ENCODE measurements at regions not wholly inside any gene's neighbourhood (a gene's known extent, or its start where the extent isn't known, plus 50 kb on each side); places are given as distances from the start of the nearest gene placed in this dataset.

DNA sequence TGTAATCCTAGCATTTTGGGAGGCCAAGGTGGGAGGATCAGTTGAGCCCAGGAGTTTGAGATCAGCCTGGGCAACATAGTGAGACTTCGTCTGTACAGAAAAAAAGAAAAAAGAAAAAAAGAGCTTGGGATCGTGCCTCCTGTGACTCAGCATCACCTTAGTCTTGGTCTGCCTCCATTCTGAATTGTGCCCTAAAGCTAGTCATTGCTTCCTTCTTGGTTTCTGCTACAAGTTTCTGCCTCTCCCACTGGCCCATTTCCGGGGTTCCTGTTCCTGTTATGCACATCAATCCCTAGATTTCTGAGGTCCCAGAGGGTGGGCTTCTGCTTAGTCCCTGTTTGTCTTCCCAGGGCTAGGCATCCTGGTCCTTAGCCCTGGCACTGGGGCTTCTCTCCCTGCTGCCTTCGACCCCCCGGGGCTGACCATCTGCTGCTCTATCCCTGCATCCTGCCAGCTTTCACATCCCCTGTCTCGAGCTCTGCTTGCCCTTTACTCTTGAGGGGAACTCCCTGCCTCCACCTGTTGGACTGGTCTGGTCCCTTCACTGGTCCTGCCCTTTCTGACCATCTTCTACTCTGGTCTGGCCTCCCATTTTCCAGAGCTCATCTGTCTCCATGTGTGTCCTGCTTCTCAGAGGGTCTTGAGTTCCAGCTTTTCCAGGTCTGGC lies 77.5 kb upstream of the ESR1 start:
- CTCF ChIA-PET: no interaction called here
- Histone ChIP-seq H3K27me3 (ENCODE audit: control insufficient read depth, insufficient read depth, low read length) (no peaks in the 10 kb centered on the region), H3K18ac (ENCODE audit: low read depth, low read length) (no peak overlapping the region), H3K56ac (ENCODE audit: extremely low read depth, insufficient read depth, low read length) (no peak overlapping the region), H3K9me1 (ENCODE audit: insufficient read depth, low read length) (no peaks in the 10 kb centered on the region), H3K9me3 (ENCODE audit: control insufficient read depth, insufficient read depth, low read length) (no peaks in the 10 kb centered on the region), H3K4ac (ENCODE audit: low read depth, low read length) (no peak overlapping the region), H2BK20ac (ENCODE audit: low read depth, low read length) (no peak overlapping the region), H4K8ac (ENCODE audit: low read depth in 2 of 2, low read length in 2 of 2) (no peak overlapping the region), H3K36me3 (ENCODE audit: control insufficient read depth, insufficient read depth, low read length) (no peaks in the 10 kb centered on the region), H3K4me2 (ENCODE audit: low read depth, low read length) (no peak overlapping the region), H3K79me1 (ENCODE audit: low read depth in 1 of 2, low read length in 2 of 2) (no peaks in the 10 kb centered on the region), H2AK5ac (ENCODE audit: low read depth, low read length) (no peak overlapping the region), H4K91ac (ENCODE audit: insufficient read depth, low read depth, low read length) (no peak overlapping the region), H2BK120ac (ENCODE audit: low read depth, low read length) (no peak overlapping the region), H2BK15ac (ENCODE audit: low read depth, low read length) (no peak overlapping the region), H3K27ac (ENCODE audit: insufficient read depth, low read length) (no peak overlapping the region), H2AK9ac (replicated peaks; ENCODE audit: low read depth, low read length, poor library complexity) (no peak overlapping the region), H2BK5ac (ENCODE audit: low read depth, low read length, poor library complexity, severe bottlenecking) (no peak overlapping the region), H3K4me3 (ENCODE audit: insufficient read depth, low read depth, low read length) (no peak overlapping the region), H3K9ac (ENCODE audit: low read depth, low read length) (no peak overlapping the region), H4K5ac (ENCODE audit: low read depth, low read length) (no peak overlapping the region), H3K14ac (replicated peaks; ENCODE audit: low read depth, low read length) (no peak overlapping the region), H3K4me1 (ENCODE audit: control insufficient read depth, insufficient read depth, low read length) (no peaks in the 10 kb centered on the region), H4K20me1 (ENCODE audit: insufficient read depth, low read length) (no peaks in the 10 kb centered on the region), H2AFZ (replicated peaks; ENCODE audit: low read length, poor library complexity) (no peak overlapping the region), H3K23ac (ENCODE audit: low read depth, low read length) (no peak overlapping the region)
- no peak for ATAC-seq (ENCODE audit: low read depth)
- TF ChIP-seq SMC3 (IDR thresholded peaks at IDR 0.05; ENCODE audit: low read depth, low read length): no peak
- TF ChIP-seq CEBPB (IDR thresholded peaks at IDR 0.05; ENCODE audit: low read depth, low read length): no peak
- no peak for TF ChIP-seq POLR2A (IDR thresholded peaks at IDR 0.05; ENCODE audit: low read depth, low read length)
- TF ChIP-seq RCOR1 (IDR thresholded peaks at IDR 0.05; ENCODE audit: insufficient replicate concordance, low read length): no peak
- TF ChIP-seq MXI1 (IDR thresholded peaks at IDR 0.05; ENCODE audit: borderline replicate concordance, low read depth, low read length): no peak
- no peak for TF ChIP-seq CHD1 (IDR thresholded peaks at IDR 0.05; ENCODE audit: low read depth, low read length)
- no peak for TF ChIP-seq BHLHE40 (IDR thresholded peaks at IDR 0.05; ENCODE audit: low read depth, low read length)
- TF ChIP-seq, protein P1, sequence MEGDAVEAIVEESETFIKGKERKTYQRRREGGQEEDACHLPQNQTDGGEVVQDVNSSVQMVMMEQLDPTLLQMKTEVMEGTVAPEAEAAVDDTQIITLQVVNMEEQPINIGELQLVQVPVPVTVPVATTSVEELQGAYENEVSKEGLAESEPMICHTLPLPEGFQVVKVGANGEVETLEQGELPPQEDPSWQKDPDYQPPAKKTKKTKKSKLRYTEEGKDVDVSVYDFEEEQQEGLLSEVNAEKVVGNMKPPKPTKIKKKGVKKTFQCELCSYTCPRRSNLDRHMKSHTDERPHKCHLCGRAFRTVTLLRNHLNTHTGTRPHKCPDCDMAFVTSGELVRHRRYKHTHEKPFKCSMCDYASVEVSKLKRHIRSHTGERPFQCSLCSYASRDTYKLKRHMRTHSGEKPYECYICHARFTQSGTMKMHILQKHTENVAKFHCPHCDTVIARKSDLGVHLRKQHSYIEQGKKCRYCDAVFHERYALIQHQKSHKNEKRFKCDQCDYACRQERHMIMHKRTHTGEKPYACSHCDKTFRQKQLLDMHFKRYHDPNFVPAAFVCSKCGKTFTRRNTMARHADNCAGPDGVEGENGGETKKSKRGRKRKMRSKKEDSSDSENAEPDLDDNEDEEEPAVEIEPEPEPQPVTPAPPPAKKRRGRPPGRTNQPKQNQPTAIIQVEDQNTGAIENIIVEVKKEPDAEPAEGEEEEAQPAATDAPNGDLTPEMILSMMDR (conservative IDR thresholded peaks at IDR 0.05; ENCODE audit: low read depth, low read length): no peak
- TF ChIP-seq, protein P2, sequence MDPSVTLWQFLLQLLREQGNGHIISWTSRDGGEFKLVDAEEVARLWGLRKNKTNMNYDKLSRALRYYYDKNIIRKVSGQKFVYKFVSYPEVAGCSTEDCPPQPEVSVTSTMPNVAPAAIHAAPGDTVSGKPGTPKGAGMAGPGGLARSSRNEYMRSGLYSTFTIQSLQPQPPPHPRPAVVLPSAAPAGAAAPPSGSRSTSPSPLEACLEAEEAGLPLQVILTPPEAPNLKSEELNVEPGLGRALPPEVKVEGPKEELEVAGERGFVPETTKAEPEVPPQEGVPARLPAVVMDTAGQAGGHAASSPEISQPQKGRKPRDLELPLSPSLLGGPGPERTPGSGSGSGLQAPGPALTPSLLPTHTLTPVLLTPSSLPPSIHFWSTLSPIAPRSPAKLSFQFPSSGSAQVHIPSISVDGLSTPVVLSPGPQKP (IDR thresholded peaks at IDR 0.05; ENCODE audit: borderline replicate concordance, low read depth, low read length): no peak
- no peak for DNase-seq
- 36% methylated on average over 4 of the region's 6 CpGs; no CpG with 5 or more reads in 1 of the 2 experiments for WGBS, 2 experiments (ENCODE audit: extremely low coverage in 2 of 2, insufficient read length in 1 of 2)
- dilution Hi-C loops (cut with HindIII; ENCODE audit: low sequenced_read_pairs, unreplicated experiment): no loop called here
- no TSS peak for BruUV-seq (replicated peaks)
- intact Hi-C loops (cut with micrococcal nuclease): no loop called here
- POLR2A ChIA-PET (ENCODE audit: unreplicated experiment): no interaction called here
- in situ Hi-C loops (cut with MboI; ENCODE audit: low sequenced_read_pairs): no loop called here
